Stimulated activated naive CD8-positive, alpha-beta T cell treated with anti-CD3 and anti-CD28 coated beads, Interleukin-15, amount 100 ng/mL, for 72 hours (primary cell): ENCODE measurements at regions not wholly inside any gene's neighbourhood (a gene's known extent, or its start where the extent isn't known, plus 50 kb on each side); places are given as distances from the start of the nearest gene placed in this dataset.
"Not testable (repeated sequence)": the region's sequence is repeated elsewhere in the genome, so short reads cannot be mapped to it uniquely, and the experiment has no call there.

Experiments used
- ATAC-seq: fragments of 150-1000 bp; cut with Tn5 transposase; 2 replicates; pipeline ENCODE4 v1.10.0; 2021; ENCODE audit warnings: mild to moderate bottlenecking, moderate library complexity
- DNase-seq, 2 donors: peaks; one replicate each; pipeline ENCODE4 v3.0.0; 2021 to 2022
- H3K27ac Mint-ChIP-seq, 2 donors: one replicate each; pipeline ENCODE4 v1.8.0; 2022; ENCODE audit warnings: mild to moderate bottlenecking in 2 of 2, mixed read lengths in 2 of 2, moderate library complexity in 2 of 2
- H3K27me3 Mint-ChIP-seq: one replicate; pipeline ENCODE4 v1.8.0; 2022; ENCODE audit warnings: mixed read lengths
- H3K4me1 Mint-ChIP-seq: one replicate; pipeline ENCODE4 v1.8.0; 2022; ENCODE audit warnings: mild to moderate bottlenecking, mixed read lengths
- H3K4me3 Mint-ChIP-seq, 2 donors: one replicate each; pipeline ENCODE4 v1.8.0; 2022; ENCODE audit warnings: mild to moderate bottlenecking in 2 of 2, mixed read lengths in 2 of 2, moderate library complexity in 1 of 2
- H3K9me3 Mint-ChIP-seq, 2 donors: one replicate each; pipeline ENCODE4 v1.8.0; 2022; ENCODE audit warnings: mixed read lengths in 2 of 2

DNA sequence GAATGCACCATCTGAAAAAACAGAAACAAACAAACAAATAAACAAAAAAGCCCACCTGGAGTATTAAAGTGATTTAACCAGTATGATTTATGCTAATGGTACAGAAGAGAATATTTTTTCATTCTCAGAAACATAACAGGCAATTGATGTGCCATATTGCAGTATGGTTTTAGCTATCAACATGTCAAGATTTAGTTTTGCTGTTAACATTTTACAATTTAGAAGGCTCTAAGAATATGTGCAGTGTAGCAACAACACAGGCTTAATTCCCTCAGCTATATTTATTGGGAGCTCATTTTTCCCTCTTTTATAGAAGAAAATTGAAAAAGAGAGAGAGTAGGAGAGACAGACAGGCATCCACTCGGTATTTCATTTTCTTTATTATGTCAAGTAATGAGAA, 1022.7 kb upstream of the CITED2 start:
- H3K4me1 Mint-ChIP-seq = no peaks in the 10 kb centered on the region
- no peak overlapping the region for H3K4me3 Mint-ChIP-seq
- DNase-seq = no peak
- H3K27ac Mint-ChIP-seq = no peak overlapping the region
- H3K9me3 Mint-ChIP-seq = no peaks in the 10 kb centered on the region
- ATAC-seq = no peak
- peaks cover 6% of the 10 kb centered on the region for H3K27me3 Mint-ChIP-seq

DNA sequence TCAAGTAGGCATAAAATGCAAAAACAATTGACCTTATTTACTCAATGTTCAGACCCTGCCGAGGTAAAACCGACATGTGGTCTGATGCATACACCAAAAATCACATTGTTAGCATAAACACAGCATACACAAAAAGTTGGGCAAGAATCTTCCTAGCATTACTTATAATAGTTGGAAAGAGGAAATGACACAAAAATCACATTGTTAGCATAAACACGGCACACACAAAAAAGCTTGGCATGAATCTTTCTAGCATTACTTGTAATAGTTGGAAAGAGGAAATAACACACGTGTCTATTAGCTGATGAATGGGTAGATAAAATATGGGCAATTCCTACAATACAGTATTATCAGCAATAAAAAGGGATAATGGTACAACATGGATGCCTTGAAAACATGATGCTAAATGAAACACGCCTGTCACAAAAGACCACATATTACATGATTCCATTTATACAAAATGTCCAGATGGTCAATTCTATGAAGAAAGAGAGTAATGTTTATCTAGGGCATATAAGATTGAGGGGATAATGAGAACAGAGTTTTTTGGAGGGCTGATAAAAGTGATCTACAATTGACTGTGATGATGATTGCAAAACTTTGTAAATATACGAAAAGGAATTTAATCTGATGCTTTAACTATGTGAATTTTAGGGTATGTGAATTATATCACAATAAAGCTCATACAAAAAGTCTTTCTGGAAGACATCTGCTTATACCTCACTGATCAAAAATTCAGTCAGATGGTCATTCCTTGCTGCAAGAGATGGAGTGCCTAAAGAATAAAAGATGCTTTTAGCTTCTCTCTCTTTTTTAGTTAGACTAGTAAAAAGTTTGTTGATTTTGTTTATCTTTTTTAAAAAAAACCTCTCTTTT, 1019.5 kb upstream of the CITED2 start:
- Mint-ChIP-seq H3K27ac (no peak overlapping the region), H3K9me3 (no peaks in the 10 kb centered on the region), H3K27me3 (no peaks in the 10 kb centered on the region), H3K4me1 (no peaks in the 10 kb centered on the region), H3K4me3 (no peak overlapping the region)
- ATAC-seq = no peak
- no peak for DNase-seq

DNA sequence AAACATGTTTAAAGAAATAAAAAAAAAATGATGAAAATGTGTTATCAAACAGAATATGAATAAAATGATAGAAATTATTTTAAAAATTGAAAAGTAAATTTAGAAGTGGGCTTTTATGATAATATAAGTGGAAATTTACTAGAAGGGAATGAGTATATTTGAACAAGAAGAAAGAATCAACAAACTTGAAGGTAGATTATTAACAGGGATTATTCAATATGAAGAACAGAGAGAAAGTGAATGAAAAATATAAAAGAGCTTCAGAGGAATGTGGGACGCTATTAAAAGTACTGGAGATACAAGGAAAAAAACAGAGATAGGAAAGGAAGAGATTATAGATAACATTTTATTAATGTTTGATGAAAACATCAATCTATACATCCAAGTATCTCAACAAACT, 1014.4 kb upstream of the CITED2 start:
- H3K27ac Mint-ChIP-seq = no peak overlapping the region
- no peak overlapping the region for H3K4me3 Mint-ChIP-seq
- ATAC-seq = no peak
- DNase-seq = no peak
- no peaks in the 10 kb centered on the region for H3K27me3 Mint-ChIP-seq
- H3K9me3 Mint-ChIP-seq = peaks cover 6 to 11% of the 10 kb centered on the region in 2 donors
- H3K4me1 Mint-ChIP-seq = no peaks in the 10 kb centered on the region

DNA sequence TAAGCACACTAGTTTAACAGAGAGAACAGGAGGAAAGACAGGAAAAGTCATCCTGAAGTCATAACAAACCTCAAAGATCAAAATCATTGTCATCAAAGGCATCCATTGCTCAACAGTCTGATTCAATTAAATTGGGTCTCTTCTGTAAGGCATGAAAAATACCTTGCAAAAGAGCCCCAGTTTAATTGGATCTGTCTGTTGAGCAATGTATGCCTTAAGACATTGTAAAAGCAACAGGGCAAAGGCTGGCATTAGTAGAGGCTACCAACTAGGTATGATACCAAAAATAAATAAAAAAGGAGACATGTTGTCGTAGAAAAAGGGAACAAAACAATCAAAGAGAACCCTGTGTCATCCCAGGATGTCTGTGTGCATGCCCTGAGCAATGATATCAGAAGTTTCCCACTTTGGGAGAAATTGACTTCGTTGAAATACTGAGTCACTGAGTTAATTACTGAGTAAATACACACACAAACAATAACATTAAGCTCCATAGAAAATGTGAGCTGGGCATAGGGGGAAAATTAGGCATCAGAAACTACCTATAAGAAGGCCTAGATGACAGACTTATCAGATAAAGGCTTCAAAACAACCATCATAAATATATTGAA, 1013.8 kb upstream of the CITED2 start:
- no peak for DNase-seq
- ATAC-seq = no peak
- no peaks in the 10 kb centered on the region for H3K4me1 Mint-ChIP-seq
- H3K4me3 Mint-ChIP-seq = no peak overlapping the region
- H3K27ac Mint-ChIP-seq = no peak overlapping the region
- H3K27me3 Mint-ChIP-seq = no peaks in the 10 kb centered on the region
- H3K9me3 Mint-ChIP-seq = peaks cover 7 to 11% of the 10 kb centered on the region in 2 donors

DNA sequence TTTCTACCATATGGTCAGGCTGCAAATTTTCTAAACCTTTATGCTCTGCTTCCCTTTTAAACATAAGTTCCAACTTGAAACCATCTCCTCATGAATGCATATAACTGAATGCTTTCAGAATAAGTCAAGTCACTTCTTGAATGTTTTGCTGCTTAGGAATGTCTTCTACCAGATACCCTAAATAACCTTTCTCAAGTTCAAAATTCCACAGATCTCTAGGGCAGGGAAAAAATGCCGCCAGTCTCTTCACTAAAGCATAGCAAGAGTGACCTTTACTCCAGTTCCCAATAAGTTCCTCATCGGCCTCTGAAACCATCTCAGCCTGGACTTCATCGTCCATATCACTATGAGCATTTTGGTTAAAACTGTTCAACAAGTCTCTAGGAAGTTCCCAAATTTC, 1011.2 kb upstream of the CITED2 start:
- Mint-ChIP-seq H3K4me3 (no peak overlapping the region), H3K27me3 (no peaks in the 10 kb centered on the region), H3K27ac (no peak overlapping the region), H3K9me3 (peaks cover 7 to 11% of the 10 kb centered on the region in 2 donors), H3K4me1 (no peaks in the 10 kb centered on the region)
- no peak for ATAC-seq
- DNase-seq = no peak

DNA sequence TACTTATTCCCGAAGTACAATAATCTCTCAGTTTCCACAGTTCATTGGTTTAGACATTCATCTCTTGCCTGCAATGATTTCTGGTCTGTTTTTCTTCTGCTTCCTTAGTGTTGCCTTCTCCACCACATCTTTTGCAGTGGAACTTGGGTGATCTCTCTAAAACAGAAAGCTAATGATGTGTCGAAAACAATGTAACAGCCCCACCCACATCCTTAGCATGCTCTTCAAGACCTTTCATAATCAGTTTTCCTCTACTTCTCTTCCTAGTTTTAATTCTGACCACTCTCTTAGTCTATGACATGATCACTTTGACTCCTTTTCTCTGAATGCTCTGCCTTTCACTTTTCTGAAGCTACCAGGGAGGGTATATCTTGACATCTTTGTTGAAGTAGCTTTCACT, 1007.9 kb upstream of the CITED2 start:
- ATAC-seq = no peak
- H3K4me1 Mint-ChIP-seq = no peaks in the 10 kb centered on the region
- no peak for DNase-seq
- H3K27me3 Mint-ChIP-seq = no peaks in the 10 kb centered on the region
- H3K4me3 Mint-ChIP-seq = no peak overlapping the region
- H3K27ac Mint-ChIP-seq = no peak overlapping the region
- H3K9me3 Mint-ChIP-seq = peaks cover 7 to 11% of the 10 kb centered on the region in 2 donors

DNA sequence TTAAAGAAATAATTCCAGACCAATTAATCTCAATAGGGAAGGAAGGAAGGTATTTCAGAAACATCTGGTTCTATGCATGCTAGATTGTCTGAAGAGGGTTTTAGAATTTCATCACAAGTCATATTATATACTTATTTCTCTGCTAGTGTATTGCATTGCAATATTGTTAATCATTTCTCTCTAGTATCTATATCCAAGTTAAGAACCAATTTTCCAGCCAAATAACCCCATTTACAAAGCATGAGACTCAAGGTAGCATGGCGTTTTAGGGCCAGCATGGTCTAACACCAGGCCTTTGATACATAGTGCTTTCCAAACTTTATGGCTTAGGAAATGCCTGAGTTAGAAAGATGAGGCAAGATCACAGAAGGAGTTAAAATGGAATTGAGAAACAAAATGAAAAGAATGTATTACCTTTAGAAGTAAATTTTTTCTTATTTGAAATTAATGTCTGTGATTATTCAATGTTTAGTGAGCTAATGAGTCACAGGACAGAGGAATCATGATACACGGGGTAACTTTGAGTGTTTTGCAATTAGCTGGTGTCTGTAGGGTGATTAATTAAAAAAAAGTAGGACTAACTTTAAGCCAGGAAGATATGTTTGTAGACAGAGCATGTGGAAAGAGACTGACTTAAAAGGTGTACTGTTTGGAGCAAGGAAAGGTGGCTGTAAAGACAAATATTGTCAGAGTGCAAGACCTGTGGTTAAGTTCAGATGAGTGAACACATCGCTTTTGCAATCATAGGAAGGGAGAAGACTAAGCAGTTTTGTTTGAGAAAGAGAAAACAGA, 1006.2 kb upstream of the CITED2 start:
- peaks cover 7 to 11% of the 10 kb centered on the region in 2 donors for H3K9me3 Mint-ChIP-seq
- H3K4me3 Mint-ChIP-seq = no peak overlapping the region
- no peak for DNase-seq
- no peaks in the 10 kb centered on the region for H3K27me3 Mint-ChIP-seq
- no peak for ATAC-seq
- no peak overlapping the region for H3K27ac Mint-ChIP-seq
- H3K4me1 Mint-ChIP-seq = no peaks in the 10 kb centered on the region

DNA sequence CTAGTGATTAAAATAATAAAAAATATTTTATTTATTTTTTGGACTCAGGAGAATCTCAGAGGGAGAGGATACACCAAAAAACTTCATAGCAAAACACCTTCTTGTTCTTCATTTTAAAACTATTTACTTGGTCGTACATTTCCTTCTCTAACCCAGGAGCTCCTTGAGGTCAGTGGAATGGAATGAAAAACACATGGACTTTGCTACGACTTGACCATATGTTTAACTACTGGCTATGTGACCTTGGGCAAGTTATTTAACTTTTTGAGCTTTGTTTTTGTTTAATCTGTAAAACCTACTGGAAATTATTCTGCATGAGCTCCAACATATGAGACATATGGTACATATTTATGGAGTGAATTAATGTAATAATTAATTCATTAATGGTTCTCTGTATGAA, 1005.5 kb upstream of the CITED2 start:
- Mint-ChIP-seq H3K27me3 (no peaks in the 10 kb centered on the region), H3K4me3 (no peak overlapping the region), H3K27ac (no peak overlapping the region), H3K4me1 (no peaks in the 10 kb centered on the region), H3K9me3 (peaks cover 7 to 11% of the 10 kb centered on the region in 2 donors)
- ATAC-seq (no peak), DNase-seq (no peak)

DNA sequence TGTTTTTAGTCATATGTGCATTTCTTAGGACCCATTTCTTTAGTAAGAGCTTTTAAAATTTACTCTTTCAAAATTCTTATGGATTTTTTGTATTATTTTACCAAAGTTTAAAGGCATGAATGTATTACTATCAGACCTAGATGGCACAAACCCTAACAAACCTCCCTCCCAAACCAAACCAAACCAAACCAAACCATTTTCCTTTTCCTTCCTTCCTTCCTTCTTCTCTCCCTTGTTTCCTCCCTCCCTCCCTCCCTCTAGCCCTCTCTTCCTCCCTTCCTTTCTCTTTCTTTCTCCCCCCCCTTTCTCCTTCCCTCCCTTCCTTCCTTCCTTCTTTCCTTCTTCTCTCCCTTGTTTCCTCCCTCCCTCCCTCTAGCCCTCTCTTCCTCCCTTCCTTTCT, 1001.8 kb upstream of the CITED2 start:
- H3K27me3 Mint-ChIP-seq = no peaks in the 10 kb centered on the region
- DNase-seq (no peak), ATAC-seq (no peak)
- no peak overlapping the region for H3K4me3 Mint-ChIP-seq
- H3K4me1 Mint-ChIP-seq = no peaks in the 10 kb centered on the region
- H3K27ac Mint-ChIP-seq = no peak overlapping the region
- H3K9me3 Mint-ChIP-seq = no peaks in the 10 kb centered on the region

DNA sequence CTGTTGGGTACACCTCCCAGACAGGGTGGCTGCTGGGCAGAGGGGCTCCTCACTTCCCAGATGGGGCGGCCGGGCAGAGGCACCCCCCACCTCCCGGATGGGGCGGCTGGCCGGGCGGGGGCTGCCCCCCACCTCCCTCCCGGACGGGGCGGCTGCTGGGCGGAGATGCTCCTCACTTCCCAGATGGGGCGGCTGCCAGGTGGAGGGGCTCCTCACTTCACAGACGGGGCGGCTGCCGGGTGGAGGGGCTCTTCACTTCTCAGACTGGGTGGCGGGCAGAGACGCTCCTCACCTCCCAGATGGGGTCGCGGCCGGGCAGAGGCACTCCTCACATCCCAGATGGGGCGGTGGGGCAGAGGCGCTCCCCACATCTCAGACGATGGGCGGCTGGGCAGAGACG, 999.3 kb upstream of the CITED2 start:
- not testable (repeated sequence) for H3K9me3 Mint-ChIP-seq, H3K27me3 Mint-ChIP-seq, H3K4me3 Mint-ChIP-seq, ATAC-seq, DNase-seq, H3K27ac Mint-ChIP-seq, H3K4me1 Mint-ChIP-seq

DNA sequence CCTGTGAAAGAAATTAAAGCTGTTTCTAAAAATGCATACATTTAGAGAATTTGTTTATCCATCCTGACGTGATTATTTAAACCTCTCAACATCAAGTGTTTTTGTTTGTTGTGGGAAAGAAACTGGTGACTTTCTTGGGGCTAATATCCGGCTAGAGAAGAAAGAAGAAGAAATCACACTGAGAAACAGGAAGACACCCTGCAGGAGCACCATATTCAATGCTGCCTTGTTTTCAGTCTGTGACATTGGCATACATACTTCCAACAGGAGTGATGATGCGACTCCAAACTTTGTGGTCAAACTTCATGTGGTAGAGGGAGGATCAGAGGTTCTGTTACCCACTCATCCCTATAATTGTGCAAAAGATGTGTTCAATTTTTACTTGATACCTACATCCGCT, 997.6 kb upstream of the CITED2 start:
- ATAC-seq = no peak

DNA sequence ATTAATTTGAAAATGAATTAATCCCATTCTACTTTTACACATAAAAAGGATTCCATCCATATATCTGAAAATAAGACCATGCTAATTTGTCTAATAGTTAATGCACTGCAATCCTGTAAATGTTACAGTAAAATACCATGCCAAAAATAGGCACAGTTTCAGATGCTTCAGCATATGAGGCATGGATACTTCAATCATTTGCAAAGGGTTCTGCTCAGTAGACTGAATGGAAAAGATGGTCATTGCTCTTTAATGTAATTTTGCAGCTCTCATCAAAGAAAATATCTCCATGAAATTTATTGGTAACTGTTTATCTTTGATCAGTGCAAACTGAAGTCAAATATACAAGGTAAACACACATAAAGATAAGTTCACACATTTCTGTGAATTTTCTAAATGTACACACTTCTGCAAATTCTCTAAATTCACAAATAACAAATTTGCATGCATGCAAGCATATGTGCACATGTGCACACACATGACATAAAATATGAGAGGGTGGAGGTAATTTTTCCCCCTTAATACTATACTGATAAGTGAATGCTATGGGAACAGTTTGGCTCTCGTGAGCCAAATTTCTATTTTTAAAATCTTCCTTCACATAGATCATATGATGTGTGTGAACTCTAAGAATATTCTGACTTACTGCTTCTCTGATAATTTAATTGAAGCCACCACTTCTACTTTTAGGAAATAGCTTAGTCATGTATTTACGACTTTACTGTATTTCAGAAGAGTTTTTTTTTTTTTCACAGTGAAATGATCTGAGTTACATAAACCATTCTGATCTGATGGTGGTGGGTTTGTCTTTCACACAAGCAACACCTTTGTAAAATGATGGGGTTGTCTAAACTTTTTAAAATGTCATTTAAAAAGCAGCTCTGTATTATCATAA, 996.8 kb upstream of the CITED2 start:
- Mint-ChIP-seq H3K4me3 (no peak overlapping the region), H3K4me1 (no peaks in the 10 kb centered on the region), H3K27ac (no peak overlapping the region), H3K27me3 (no peaks in the 10 kb centered on the region), H3K9me3 (no peaks in the 10 kb centered on the region)
- ATAC-seq (no peak), DNase-seq (no peak)

More for the DNA sequence above, 997.6 kb upstream of the CITED2 start:
- Mint-ChIP-seq H3K4me3 (no peak overlapping the region), H3K9me3 (no peaks in the 10 kb centered on the region), H3K27me3 (no peaks in the 10 kb centered on the region), H3K27ac (no peak overlapping the region), H3K4me1 (no peaks in the 10 kb centered on the region)
- DNase-seq = no peak

DNA sequence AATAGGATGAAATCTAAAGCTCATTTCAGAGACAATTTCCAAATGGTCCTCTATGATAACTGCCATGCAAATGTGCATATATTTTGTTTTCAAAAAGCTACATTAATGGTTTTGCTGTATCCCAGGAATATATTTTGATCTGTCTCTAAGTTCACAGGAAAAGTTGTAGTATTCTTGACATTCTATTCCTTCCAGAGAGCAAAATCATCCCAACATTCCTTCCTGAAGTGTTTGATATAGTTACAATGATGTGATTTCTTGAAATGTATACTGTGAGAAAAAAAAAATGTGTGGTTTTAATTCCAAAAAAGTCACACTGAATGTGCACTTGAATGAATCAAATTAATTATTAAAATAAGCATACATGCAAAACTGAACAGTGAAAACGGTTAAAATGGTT, 996.0 kb upstream of the CITED2 start:
- ATAC-seq (no peak), DNase-seq (no peak)
- Mint-ChIP-seq H3K4me3 (no peak overlapping the region), H3K9me3 (no peaks in the 10 kb centered on the region), H3K27me3 (no peaks in the 10 kb centered on the region), H3K27ac (no peak overlapping the region), H3K4me1 (no peaks in the 10 kb centered on the region)

DNA sequence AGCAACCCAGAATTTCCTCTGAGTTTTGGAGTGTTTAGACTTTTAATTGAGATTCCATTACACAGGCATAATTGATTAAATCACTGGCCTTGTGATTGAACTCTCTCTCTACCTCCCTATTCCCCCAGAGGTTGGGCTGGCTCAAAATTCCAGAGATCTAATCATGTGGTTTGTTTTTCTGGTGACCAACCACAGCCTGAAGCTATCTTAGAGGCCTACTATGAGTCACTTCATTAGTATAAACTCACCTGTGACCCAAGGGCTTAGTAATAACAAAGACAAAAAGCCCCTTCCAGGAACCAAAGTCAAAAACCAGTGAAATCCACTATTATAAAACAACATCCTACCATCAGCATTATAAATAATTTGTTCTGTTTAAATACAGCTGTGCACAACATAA, 992.5 kb upstream of the CITED2 start:
- no peaks in the 10 kb centered on the region for H3K4me1 Mint-ChIP-seq
- DNase-seq (no peak), ATAC-seq (no peak)
- H3K4me3 Mint-ChIP-seq = no peak overlapping the region
- H3K9me3 Mint-ChIP-seq = peaks cover 8 to 15% of the 10 kb centered on the region in 2 donors
- H3K27ac Mint-ChIP-seq = no peak overlapping the region
- H3K27me3 Mint-ChIP-seq = no peaks in the 10 kb centered on the region

DNA sequence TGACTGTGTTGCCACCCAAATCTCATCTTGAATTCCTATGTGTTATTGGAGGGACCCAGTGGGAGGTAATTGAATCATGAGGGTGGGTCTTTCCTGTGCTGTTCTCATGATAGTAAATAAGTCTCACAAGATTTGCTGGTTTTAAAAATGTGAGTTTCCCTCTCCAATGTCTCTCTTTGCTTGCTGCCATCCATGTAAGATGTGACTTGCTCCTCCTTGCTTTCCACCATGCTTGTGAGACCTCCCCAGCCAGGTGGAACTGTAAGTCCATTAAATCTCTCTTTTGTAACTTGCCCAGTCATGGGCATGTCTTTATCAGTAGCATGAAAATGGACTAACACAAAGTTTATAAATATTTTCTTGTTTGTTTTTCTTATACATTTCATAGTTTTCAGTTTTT, 990.5 kb upstream of the CITED2 start:
- Mint-ChIP-seq H3K9me3 (peaks cover 8 to 15% of the 10 kb centered on the region in 2 donors), H3K27me3 (no peaks in the 10 kb centered on the region), H3K27ac (no peak overlapping the region)

More for the DNA sequence above, 990.5 kb upstream of the CITED2 start:
- Mint-ChIP-seq H3K4me3 (no peak overlapping the region), H3K4me1 (no peaks in the 10 kb centered on the region)
- no peak for ATAC-seq
- no peak for DNase-seq
